Kidney (tissue), 13 donors: ENCODE measurements at regions not wholly inside any gene's neighbourhood (a gene's known extent, or its start where the extent isn't known, plus 50 kb on each side); places are given as distances from the start of the nearest gene placed in this dataset.

Source experiments
- DNase-seq, 5 donors: peaks; one replicate each; pipeline ENCODE4 v3.0.0-alpha.2; 2013 to 2020
- FAIRE-seq: peaks from 2 replicates; lab custom pipeline; 2012; peaks lifted over from hg19 to GRCh38; lab: Jason Lieb, UNC
- H3K27ac ChIP-seq, 2 donors: one replicate each; pipeline ENCODE4 v1.7.0; 2013; ENCODE audit warnings: low read depth in 2 of 2, low read length in 2 of 2, inconsistent platforms in 1 of 2
- H3K27me3 ChIP-seq: one replicate; pipeline ENCODE4 v1.7.1; 2013; ENCODE audit warnings: low read length, inconsistent platforms; ENCODE audit not compliant: control insufficient read depth, insufficient read depth
- H3K36me3 ChIP-seq, 3 donors: one replicate each; pipeline versions ENCODE4 v1.7.0 to v1.7.1; 2013; ENCODE audit warnings: low read length in 3 of 3, control low read depth in 1 of 3, inconsistent platforms in 1 of 3; ENCODE audit not compliant: insufficient read depth in 3 of 3, control insufficient read depth in 2 of 3
- H3K4me1 ChIP-seq, 3 donors: one replicate each; pipeline versions ENCODE4 v1.7.0 to v1.7.1; 2013; ENCODE audit warnings: low read length in 3 of 3, inconsistent platforms in 1 of 3, low read depth in 1 of 3; ENCODE audit not compliant: control insufficient read depth in 2 of 3, insufficient read depth in 2 of 3
- H3K4me3 ChIP-seq, 3 donors: one replicate each; pipeline versions ENCODE4 v1.7.0 to v1.8.1; 2013; ENCODE audit warnings: low read length in 3 of 3, control low read depth in 1 of 3, inconsistent platforms in 1 of 3
- H3K9ac ChIP-seq, 3 donors: one replicate each; pipeline versions ENCODE4 v1.7.0 to v1.7.1; 2013; ENCODE audit warnings: low read length in 3 of 3, control low read depth in 1 of 3, inconsistent platforms in 1 of 3
- H3K9me3 ChIP-seq, 3 donors: one replicate each; pipeline versions ENCODE4 v1.7.0 to v1.7.1; 2013; ENCODE audit warnings: low read length in 3 of 3, control low read depth in 1 of 3, inconsistent platforms in 1 of 3; ENCODE audit not compliant: control insufficient read depth in 2 of 3, insufficient read depth in 1 of 3
- CTCF ChIP-seq: IDR thresholded peaks from 3 replicates; pipeline ENCODE4 v1.5.1; 2012; ENCODE audit warnings: mild to moderate bottlenecking, moderate library complexity, borderline replicate concordance; ENCODE audit not compliant: insufficient read depth; ENCODE audit errors: extremely low read depth
- intact Hi-C: fragments of 100-400 bp; cut with DNase I; formaldehyde crosslinking; loops from one replicate; pipeline ENCODE4 v1.11.1; 2022
- donor health status: control.
- donor health status: control.
- donor health status: control.
- donor health status: control.
- donor health status: control.
- donor health status: DM: yes; HTN: yes; CAD: no.
- donor health status: Normal renal cell carcinoma (clear cell type).

GRCh38 chr3:171541181-171541580 lies 81.0 kb upstream of the TNIK start:
- H3K4me1 ChIP-seq = no peaks in the 10 kb centered on the region
- H3K9ac ChIP-seq = no peak overlapping the region
- no peak for DNase-seq
- H3K4me3 ChIP-seq = no peak overlapping the region
- H3K27me3 ChIP-seq = no peaks in the 10 kb centered on the region
- no peak for FAIRE-seq
- H3K27ac ChIP-seq = no peak overlapping the region
- intact Hi-C loops = no loop called here
- H3K9me3 ChIP-seq = no peaks in the 10 kb centered on the region
- H3K36me3 ChIP-seq = no peaks in the 10 kb centered on the region
- TF ChIP-seq CTCF = no peak

- TF ChIP-seq CTCF = no peak
- FAIRE-seq = no peak
- intact Hi-C loops = no loop called here
- Histone ChIP-seq H3K27me3 (no peaks in the 10 kb centered on the region), H3K9me3 (no peaks in the 10 kb centered on the region), H3K4me3 (no peak overlapping the region), H3K27ac (no peak overlapping the region), H3K36me3 (no peaks in the 10 kb centered on the region), H3K9ac (no peak overlapping the region), H3K4me1 (no peaks in the 10 kb centered on the region)
- no peak for DNase-seq
Observed at GRCh38 chr3:171535799-171536198, 75.6 kb upstream of the TNIK start.

GRCh38 chr3:171535133-171535532 lies 74.9 kb upstream of the TNIK start:
- Histone ChIP-seq H3K4me1 (no peaks in the 10 kb centered on the region), H3K36me3 (no peaks in the 10 kb centered on the region), H3K27me3 (no peaks in the 10 kb centered on the region), H3K9me3 (no peaks in the 10 kb centered on the region), H3K27ac (no peak overlapping the region), H3K9ac (no peak overlapping the region), H3K4me3 (no peak overlapping the region)
- DNase-seq (no peak), FAIRE-seq (no peak)
- intact Hi-C loops = no loop called here
- TF ChIP-seq CTCF = no peak

GRCh38 chr3:171533702-171534101 lies 73.5 kb upstream of the TNIK start:
- Histone ChIP-seq H3K27me3 (no peaks in the 10 kb centered on the region), H3K4me1 (no peaks in the 10 kb centered on the region), H3K4me3 (no peak overlapping the region), H3K36me3 (no peaks in the 10 kb centered on the region), H3K27ac (no peak overlapping the region), H3K9ac (no peak overlapping the region), H3K9me3 (no peaks in the 10 kb centered on the region)
- TF ChIP-seq CTCF = no peak
- intact Hi-C loops = no loop called here
- DNase-seq (no peak), FAIRE-seq (no peak)
